ENCODE measurements at regions not wholly inside any gene's neighbourhood (a gene's known extent, or its start where the extent isn't known, plus 50 kb on each side); places are given as distances from the start of the nearest gene placed in this dataset.

GRCh38 chr1:216997069-216997468 lies 273.8 kb upstream of the ESRRG start:
- H3K4me3 ChIP-seq = no peak overlapping the region
- no peak for DNase-seq (ENCODE audit: low spot score)
- H3K36me3 ChIP-seq = no peaks in the 10 kb centered on the region
- ATAC-seq (ENCODE audit: insufficient number of reproducible peaks, low FRiP score, low read depth) = no peak
- TF ChIP-seq, protein P1, sequence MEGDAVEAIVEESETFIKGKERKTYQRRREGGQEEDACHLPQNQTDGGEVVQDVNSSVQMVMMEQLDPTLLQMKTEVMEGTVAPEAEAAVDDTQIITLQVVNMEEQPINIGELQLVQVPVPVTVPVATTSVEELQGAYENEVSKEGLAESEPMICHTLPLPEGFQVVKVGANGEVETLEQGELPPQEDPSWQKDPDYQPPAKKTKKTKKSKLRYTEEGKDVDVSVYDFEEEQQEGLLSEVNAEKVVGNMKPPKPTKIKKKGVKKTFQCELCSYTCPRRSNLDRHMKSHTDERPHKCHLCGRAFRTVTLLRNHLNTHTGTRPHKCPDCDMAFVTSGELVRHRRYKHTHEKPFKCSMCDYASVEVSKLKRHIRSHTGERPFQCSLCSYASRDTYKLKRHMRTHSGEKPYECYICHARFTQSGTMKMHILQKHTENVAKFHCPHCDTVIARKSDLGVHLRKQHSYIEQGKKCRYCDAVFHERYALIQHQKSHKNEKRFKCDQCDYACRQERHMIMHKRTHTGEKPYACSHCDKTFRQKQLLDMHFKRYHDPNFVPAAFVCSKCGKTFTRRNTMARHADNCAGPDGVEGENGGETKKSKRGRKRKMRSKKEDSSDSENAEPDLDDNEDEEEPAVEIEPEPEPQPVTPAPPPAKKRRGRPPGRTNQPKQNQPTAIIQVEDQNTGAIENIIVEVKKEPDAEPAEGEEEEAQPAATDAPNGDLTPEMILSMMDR (IDR thresholded peaks at IDR 0.05) = no peak
- no peaks in the 10 kb centered on the region for H3K27me3 ChIP-seq (replicated peaks; ENCODE audit: insufficient read depth)
- H3K9me3 ChIP-seq = no peaks in the 10 kb centered on the region
- no peak overlapping the region for H3K27ac ChIP-seq
- H3K4me1 ChIP-seq (ENCODE audit: control insufficient read depth in 1 of 2, low read depth in 2 of 2) = no peaks in the 10 kb centered on the region

GRCh38 chr1:216984536-216984935 lies 261.3 kb upstream of the ESRRG start:
- Histone ChIP-seq H3K4me3 (no peak overlapping the region), H3K27ac (no peak overlapping the region), H3K9me3 (no peaks in the 10 kb centered on the region), H3K36me3 (no peaks in the 10 kb centered on the region), H3K27me3 (replicated peaks; ENCODE audit: insufficient read depth) (no peaks in the 10 kb centered on the region), H3K4me1 (ENCODE audit: control insufficient read depth in 1 of 2, low read depth in 2 of 2) (no peaks in the 10 kb centered on the region)
- TF ChIP-seq, protein P1 (IDR thresholded peaks at IDR 0.05) = no peak
- no peak for DNase-seq (ENCODE audit: low spot score)
- no peak for ATAC-seq (ENCODE audit: insufficient number of reproducible peaks, low FRiP score, low read depth)

- no peak for ATAC-seq (ENCODE audit: insufficient number of reproducible peaks, low FRiP score, low read depth)
- Histone ChIP-seq H3K36me3 (no peaks in the 10 kb centered on the region), H3K27ac (no peak overlapping the region), H3K27me3 (replicated peaks; ENCODE audit: insufficient read depth) (no peaks in the 10 kb centered on the region), H3K4me1 (ENCODE audit: control insufficient read depth in 1 of 2, low read depth in 2 of 2) (no peaks in the 10 kb centered on the region), H3K4me3 (no peak overlapping the region), H3K9me3 (no peaks in the 10 kb centered on the region)
- DNase-seq (ENCODE audit: low spot score) = no peak
- TF ChIP-seq, protein P1 (IDR thresholded peaks at IDR 0.05) = no peak
These were observed 260.6 kb upstream of the ESRRG start for GRCh38 chr1:216983823-216984222.

- TF ChIP-seq, protein P1 (IDR thresholded peaks at IDR 0.05) = no peak
- ATAC-seq (ENCODE audit: insufficient number of reproducible peaks, low FRiP score, low read depth) (no peak), DNase-seq (ENCODE audit: low spot score) (no peak)
These were observed 238.3 kb upstream of the ESRRG start for GRCh38 chr1:216961516-216961915.

GRCh38 chr1:216960716-216961115 lies 237.5 kb upstream of the ESRRG start:
- Histone ChIP-seq H3K27me3 (replicated peaks; ENCODE audit: insufficient read depth) (no peaks in the 10 kb centered on the region), H3K36me3 (no peaks in the 10 kb centered on the region), H3K4me3 (no peak overlapping the region), H3K9me3 (no peaks in the 10 kb centered on the region), H3K27ac (no peak overlapping the region), H3K4me1 (ENCODE audit: control insufficient read depth in 1 of 2, low read depth in 2 of 2) (no peaks in the 10 kb centered on the region)
- TF ChIP-seq, protein P1 (IDR thresholded peaks at IDR 0.05) = no peak
- ATAC-seq (ENCODE audit: insufficient number of reproducible peaks, low FRiP score, low read depth) = no peak
- no peak for DNase-seq (ENCODE audit: low spot score)

More at GRCh38 chr1:216961516-216961915, 238.3 kb upstream of the ESRRG start:
- Histone ChIP-seq H3K4me1 (ENCODE audit: control insufficient read depth in 1 of 2, low read depth in 2 of 2) (no peaks in the 10 kb centered on the region), H3K36me3 (no peaks in the 10 kb centered on the region), H3K4me3 (no peak overlapping the region), H3K27me3 (replicated peaks; ENCODE audit: insufficient read depth) (no peaks in the 10 kb centered on the region), H3K9me3 (no peaks in the 10 kb centered on the region), H3K27ac (no peak overlapping the region)

Measured in thoracic aorta (tissue), 2 donors.